NCI-H128 (cell line): ENCODE measurements at regions not wholly inside any gene's neighbourhood (a gene's known extent, or its start where the extent isn't known, plus 50 kb on each side); places are given as distances from the start of the nearest gene placed in this dataset.

Experiments
- DNase-seq: peaks from one replicate; lab custom pipeline; 2025; ENCODE audit not compliant: unreplicated experiment; lab: John Stamatoyannopoulos, UW

GRCh38 chr6:147905711-147906110 is 397.2 kb downstream of the SAMD5 start:
- no peak for DNase-seq

- DNase-seq = no peak
Observed at GRCh38 chr6:147906361-147906760, 397.9 kb downstream of the SAMD5 start.

GRCh38 chr6:147909640-147910039 is 401.1 kb downstream of the SAMD5 start:
- no peak for DNase-seq

GRCh38 chr6:147910281-147910680 is 401.8 kb downstream of the SAMD5 start:
- DNase-seq = no peak

- DNase-seq = no peak
Observed at GRCh38 chr6:147911057-147911456, 402.6 kb downstream of the SAMD5 start.

GRCh38 chr6:147911686-147912085 is 403.2 kb downstream of the SAMD5 start:
- no peak for DNase-seq

- no peak for DNase-seq
Observed at GRCh38 chr6:147922799-147923198, 414.3 kb downstream of the SAMD5 start.

- DNase-seq = no peak
Observed at GRCh38 chr6:147924598-147924997, 416.1 kb downstream of the SAMD5 start.

- DNase-seq = no peak
Observed at GRCh38 chr6:147925826-147926225, 416.8 kb upstream of the SASH1 start.

- no peak for DNase-seq
Observed at GRCh38 chr6:147930745-147931144, 411.9 kb upstream of the SASH1 start.

- no peak for DNase-seq
Observed at GRCh38 chr6:147933224-147933623, 409.4 kb upstream of the SASH1 start.

- no peak for DNase-seq
Observed at GRCh38 chr6:147935656-147936055, 407.0 kb upstream of the SASH1 start.

GRCh38 chr6:147936703-147937470 is 405.8 kb upstream of the SASH1 start:
- DNase-seq = no peak

- no peak for DNase-seq
Observed at GRCh38 chr6:147941143-147941542, 401.5 kb upstream of the SASH1 start.

GRCh38 chr6:147942363-147942762 is 400.3 kb upstream of the SASH1 start:
- no peak for DNase-seq

- DNase-seq = no peak
Observed at GRCh38 chr6:147944122-147944521, 398.5 kb upstream of the SASH1 start.

GRCh38 chr6:147947521-147947920 is 395.1 kb upstream of the SASH1 start:
- DNase-seq = no peak

- no peak for DNase-seq
Observed at GRCh38 chr6:147949981-147950622, 392.5 kb upstream of the SASH1 start.

- no peak for DNase-seq
Observed at GRCh38 chr6:147950623-147950987, 392.0 kb upstream of the SASH1 start.

GRCh38 chr6:147951726-147952125 is 390.9 kb upstream of the SASH1 start:
- no peak for DNase-seq

- DNase-seq = no peak
Observed at GRCh38 chr6:147954938-147955337, 387.7 kb upstream of the SASH1 start.

GRCh38 chr6:147958683-147959082 is 384.0 kb upstream of the SASH1 start:
- DNase-seq = no peak
